ENCODE measurements at regions not wholly inside any gene's neighbourhood (a gene's known extent, or its start where the extent isn't known, plus 50 kb on each side); places are given as distances from the start of the nearest gene placed in this dataset.

GRCh38 chr13:64239372-64239771 lies 2823.7 kb upstream of the PCDH20 start:
- TF ChIP-seq POLR2AphosphoS5 (IDR thresholded peaks at IDR 0.05; ENCODE audit: borderline replicate concordance, low read depth, low read length) (no peak), EZH2 (IDR thresholded peaks at IDR 0.05) (no peak), FOXP2 (optimal IDR thresholded peaks at IDR 0.05; ENCODE audit: control extremely low read depth, extremely low read length, insufficient read depth) (no peak)
